HCT116 (cell line): ENCODE measurements at regions not wholly inside any gene's neighbourhood (a gene's known extent, or its start where the extent isn't known, plus 50 kb on each side); places are given as distances from the start of the nearest gene placed in this dataset.

Source experiments
- ATAC-seq: fragments of 200-7000 bp; cut with Tn5 transposase; 2 replicates; pipeline ENCODE4 v1.9.1; 2020; ENCODE audit warnings: mild to moderate bottlenecking, moderate library complexity
- BruUV-seq: library from RNA; stranded (reverse); fragments of 400-500 nt; replicated peaks from 2 replicates; lab custom pipeline; 2021; lab: Mats Ljungman, UMichigan
- CTCF ChIA-PET: fragments of 300-600 bp; sonication (Branson Sonifier 250); formaldehyde crosslinking; loops from one replicate; lab custom pipeline; 2021; ENCODE audit warnings: antibody characterized with exemption; lab: Charles Lee
- POLR2A ChIA-PET: fragments of 300-600, 350-600 bp; sonication (Branson Sonifier 250); formaldehyde crosslinking; loops from one replicate; lab custom pipeline; 2021; ENCODE audit warnings: antibody characterized with exemption; lab: Charles Lee
- RAD21 ChIA-PET, 2 experiments: fragments of 300-600 bp; sonication (Branson Sonifier 250); formaldehyde crosslinking; loops; one replicate each; lab custom pipeline; 2023; ENCODE audit warnings: low total read pairs in 2 of 2; ENCODE audit not compliant: uncharacterized antibody in 2 of 2, unreplicated experiment in 2 of 2, low non-redundant PET in 1 of 2; lab: Charles Lee
- DNase-seq: peaks from one replicate; pipeline ENCODE4 v3.0.0-alpha.2; 2010; ENCODE audit warnings: low read depth, low spot score
- H2AFZ ChIP-seq: fragments of 200-600 bp; shearing (Covaris generic), sonication (generic); 2 replicates; pipeline ENCODE4 v1.6.1; 2017; ENCODE audit warnings: low read depth, mixed run types, mixed read lengths, antibody characterized with exemption, low read length; ENCODE audit not compliant: poor library complexity, severe bottlenecking
- H3K27ac ChIP-seq: 2 replicates; pipeline ENCODE4 v1.5.1; 2012; ENCODE audit warnings: low read depth, low read length
- H3K27me3 ChIP-seq: fragments of 200-600 bp; sonication (generic); 2 replicates; pipeline ENCODE4 v1.6.1; 2016; ENCODE audit warnings: mixed run types, low read length, mixed read lengths; ENCODE audit not compliant: insufficient read depth
- H3K36me3 ChIP-seq, 2 experiments: fragments of 200-500 bp in 1 of 2; fragments of 200-600 bp in 1 of 2; sonication (Bioruptor generic) in 1 of 2; sonication (generic) in 1 of 2; 2 replicates each; pipeline versions ENCODE4 v1.5.1 to v1.6.1; 2014 to 2016; ENCODE audit warnings: low read length in 2 of 2, inconsistent platforms in 1 of 2, mixed read lengths in 1 of 2, mixed run types in 1 of 2; ENCODE audit not compliant: insufficient read depth in 2 of 2, control insufficient read depth in 1 of 2
- H3K4me1 ChIP-seq, 2 experiments: fragments of 200-600 bp in 1 of 2; sonication (generic) in 1 of 2; 2 replicates each; pipeline versions ENCODE4 v1.5.1 to v1.6.1; 2012 to 2017; ENCODE audit warnings: low read length in 2 of 2, inconsistent platforms in 1 of 2, mild to moderate bottlenecking in 1 of 2, mixed read lengths in 1 of 2, mixed run types in 1 of 2, moderate library complexity in 1 of 2; ENCODE audit not compliant: insufficient read depth in 2 of 2, control insufficient read depth in 1 of 2
- H3K4me2 ChIP-seq: fragments of 200-600 bp; sonication (generic); 2 replicates; pipeline ENCODE4 v1.6.1; 2017; ENCODE audit warnings: mixed run types, low read length, mixed read lengths
- H3K4me3 ChIP-seq, 2 experiments: fragments of 200-600 bp in 1 of 2; sonication (generic) in 1 of 2; replicated peaks in 1 of 2; 2 replicates each; pipeline ENCODE4 v1.5.1; 2011 to 2016; ENCODE audit warnings: low read length in 2 of 2, control low read depth in 1 of 2, low read depth in 1 of 2, mild to moderate bottlenecking in 1 of 2, mixed read lengths in 1 of 2, mixed run types in 1 of 2
- H3K79me2 ChIP-seq: fragments of 200-600 bp; sonication (generic); 2 replicates; pipeline ENCODE4 v1.6.1; 2017; ENCODE audit warnings: mild to moderate bottlenecking, mixed run types, low read length, moderate library complexity, mixed read lengths; ENCODE audit not compliant: insufficient read depth
- H3K9ac ChIP-seq: fragments of 200-600 bp; sonication (generic); 2 replicates; pipeline ENCODE4 v1.6.1; 2016; ENCODE audit warnings: low read length, mixed read lengths
- H3K9me2 ChIP-seq: fragments of 200-600 bp; sonication (generic), shearing (Covaris generic); 2 replicates; pipeline ENCODE4 v1.6.1; 2017; ENCODE audit warnings: mixed run types, mild to moderate bottlenecking, moderate library complexity; ENCODE audit not compliant: insufficient read depth
- H3K9me3 ChIP-seq, 2 experiments: fragments of 200-500 bp in 1 of 2; fragments of 200-600 bp in 1 of 2; sonication (Bioruptor generic) in 1 of 2; sonication (generic) in 1 of 2; 2 replicates each; pipeline ENCODE4 v1.6.1; 2014 to 2017; ENCODE audit warnings: low read length in 2 of 2, mixed read lengths in 2 of 2, inconsistent platforms in 1 of 2, low read depth in 1 of 2, mild to moderate bottlenecking in 1 of 2, mixed run types in 1 of 2, moderate library complexity in 1 of 2; ENCODE audit not compliant: control insufficient read depth in 1 of 2, insufficient read depth in 1 of 2
- H4K20me1 ChIP-seq: fragments of 200-600 bp; sonication (generic), shearing (Covaris generic); 2 replicates; pipeline ENCODE4 v1.6.1; 2017; ENCODE audit warnings: mixed run types, mild to moderate bottlenecking, moderate library complexity; ENCODE audit not compliant: insufficient read depth
- CBX3 ChIP-seq: IDR thresholded peaks from 2 replicates; pipeline ENCODE4 v1.6.1; 2012; ENCODE audit warnings: low read depth
- EGR1 ChIP-seq: IDR thresholded peaks from 2 replicates; pipeline ENCODE4 v1.6.1; 2012; ENCODE audit warnings: low read depth
- JUND ChIP-seq: IDR thresholded peaks from 2 replicates; pipeline ENCODE4 v1.6.1; 2012
- RAD21 ChIP-seq: IDR thresholded peaks from 2 replicates; pipeline ENCODE4 v1.6.1; 2012; ENCODE audit warnings: low read depth, mild to moderate bottlenecking
- SIN3A ChIP-seq: IDR thresholded peaks from 2 replicates; pipeline ENCODE4 v1.6.1; 2012; ENCODE audit warnings: low read depth
- SP1 ChIP-seq: IDR thresholded peaks from 2 replicates; pipeline ENCODE4 v1.6.1; 2012; ENCODE audit warnings: low read depth
- SRF ChIP-seq: IDR thresholded peaks from 2 replicates; pipeline ENCODE4 v1.6.1; 2012; ENCODE audit warnings: low read depth
- YY1 ChIP-seq: IDR thresholded peaks from 2 replicates; pipeline ENCODE4 v1.6.1; 2011; ENCODE audit warnings: low read length, low read depth, moderate library complexity, mild to moderate bottlenecking; ENCODE audit not compliant: insufficient replicate concordance; ENCODE audit errors: extremely low read depth
- ZBTB33 ChIP-seq: IDR thresholded peaks from 2 replicates; pipeline ENCODE4 v1.6.1; 2011; ENCODE audit warnings: mild to moderate bottlenecking, low read length, moderate library complexity; ENCODE audit not compliant: insufficient replicate concordance; ENCODE audit errors: extremely low read depth
- intact Hi-C: fragments of 100-400 bp; cut with micrococcal nuclease; formaldehyde crosslinking; loops from 2 replicates; pipeline ENCODE4 v1.10.0; 2022
- TF ChIP-seq, protein P1 (sequence below): IDR thresholded peaks from 2 replicates; pipeline ENCODE4 v1.6.1; 2012

GRCh38 chr10:130618647-130619046 lies 482.5 kb downstream of the GLRX3 start:
- TF ChIP-seq, protein P1, sequence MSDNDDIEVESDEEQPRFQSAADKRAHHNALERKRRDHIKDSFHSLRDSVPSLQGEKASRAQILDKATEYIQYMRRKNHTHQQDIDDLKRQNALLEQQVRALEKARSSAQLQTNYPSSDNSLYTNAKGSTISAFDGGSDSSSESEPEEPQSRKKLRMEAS = no peak
- TF ChIP-seq SRF (no peak), SP1 (no peak), CBX3 (no peak), RAD21 (no peak), SIN3A (no peak), ZBTB33 (no peak), YY1 (no peak), EGR1 (no peak), JUND (no peak)
- Histone ChIP-seq H3K4me2 (no peak overlapping the region), H3K27ac (no peak overlapping the region), H3K36me3 (no peaks in the 10 kb centered on the region), H3K9me3 (no peaks in the 10 kb centered on the region), H3K4me3 (no peak overlapping the region), H4K20me1 (no peaks in the 10 kb centered on the region), H3K9me2 (no peaks in the 10 kb centered on the region), H3K79me2 (no peaks in the 10 kb centered on the region), H2AFZ (no peak overlapping the region), H3K4me1 (no peaks in the 10 kb centered on the region), H3K9ac (no peak overlapping the region), H3K27me3 (no peaks in the 10 kb centered on the region)
- intact Hi-C loops = no loop called here
- ChIA-PET CTCF (no interaction called here), POLR2A (no interaction called here), RAD21 (no interaction called here)
- no TSS peak for BruUV-seq
- ATAC-seq (no peak), DNase-seq (no peak)
